ENCODE measurements at regions not wholly inside any gene's neighbourhood (a gene's known extent, or its start where the extent isn't known, plus 50 kb on each side); places are given as distances from the start of the nearest gene placed in this dataset.

DNA sequence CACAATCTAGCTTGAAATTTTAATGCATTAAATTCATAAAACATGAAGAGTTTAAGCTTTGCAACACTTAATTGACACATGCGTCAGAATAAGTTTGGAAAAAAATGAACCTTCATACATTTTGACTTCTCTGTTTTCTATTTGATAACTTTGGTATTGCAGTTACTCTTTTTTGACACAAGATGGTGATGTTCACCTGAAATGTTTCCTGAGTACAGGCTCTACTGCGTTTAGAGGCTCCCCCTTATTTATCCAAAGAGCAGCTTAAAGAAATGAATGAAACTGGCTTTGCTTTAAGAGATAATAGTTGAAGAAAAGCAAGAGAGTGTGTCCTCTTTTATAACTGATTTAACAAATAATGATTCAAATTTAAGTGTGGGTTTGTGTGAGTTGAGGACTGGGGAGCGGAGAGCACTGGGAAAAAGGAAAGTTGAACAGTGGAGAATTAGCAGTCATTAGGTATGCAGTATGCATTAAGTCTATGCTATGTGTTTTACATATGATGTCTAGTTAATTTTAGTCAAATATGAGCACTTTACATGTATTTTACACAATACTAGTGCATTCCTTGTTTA, 180.6 kb upstream of the NUDT6 start:
- no peak for DNase-seq

- DNase-seq: no peak
Observed at GRCh38 chr4:123104310-123105025, 182.1 kb upstream of the NUDT6 start.

DNA sequence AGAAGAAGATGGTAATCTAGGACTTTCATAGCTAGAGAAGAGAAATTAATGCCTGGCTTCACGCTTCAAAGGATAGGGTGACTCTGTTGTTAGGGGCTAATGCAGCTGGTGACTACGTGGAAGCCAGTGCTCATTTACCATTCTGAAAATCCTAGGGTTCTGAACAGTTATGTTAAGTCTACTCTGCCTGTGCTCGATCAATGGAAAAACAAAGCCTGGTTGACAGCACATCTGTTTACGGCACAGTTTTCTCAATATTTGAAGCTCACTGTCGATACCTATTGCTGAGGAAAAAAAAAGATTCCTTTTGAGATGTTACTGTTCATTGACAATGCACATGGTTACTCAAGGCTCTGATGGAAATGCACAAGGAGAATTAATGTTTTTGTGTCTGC, 182.6 kb upstream of the NUDT6 start:
- no peak for DNase-seq

DNA sequence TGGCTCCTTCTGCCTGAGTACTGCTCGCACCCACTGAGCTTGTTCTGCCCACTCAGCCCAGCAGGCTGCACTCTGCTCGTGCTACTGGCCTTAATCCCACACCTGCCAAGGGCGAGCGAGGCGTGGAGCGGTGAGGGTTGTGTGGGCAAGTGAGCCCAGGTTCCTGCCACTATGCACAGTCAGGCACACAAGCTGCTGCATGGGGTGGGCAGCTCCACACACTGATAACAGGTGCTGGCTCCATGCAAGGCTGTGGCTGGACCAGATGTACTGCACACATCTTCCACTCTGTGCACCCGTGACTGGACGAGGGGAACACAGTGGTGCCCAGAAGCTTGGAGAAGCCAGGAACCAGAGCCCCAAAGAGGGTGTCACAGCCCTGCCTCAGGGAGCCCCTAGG, 184.3 kb upstream of the NUDT6 start:
- no peak for DNase-seq

- DNase-seq: no peak
Observed at GRCh38 chr4:123107444-123108252, 185.3 kb upstream of the NUDT6 start.

DNA sequence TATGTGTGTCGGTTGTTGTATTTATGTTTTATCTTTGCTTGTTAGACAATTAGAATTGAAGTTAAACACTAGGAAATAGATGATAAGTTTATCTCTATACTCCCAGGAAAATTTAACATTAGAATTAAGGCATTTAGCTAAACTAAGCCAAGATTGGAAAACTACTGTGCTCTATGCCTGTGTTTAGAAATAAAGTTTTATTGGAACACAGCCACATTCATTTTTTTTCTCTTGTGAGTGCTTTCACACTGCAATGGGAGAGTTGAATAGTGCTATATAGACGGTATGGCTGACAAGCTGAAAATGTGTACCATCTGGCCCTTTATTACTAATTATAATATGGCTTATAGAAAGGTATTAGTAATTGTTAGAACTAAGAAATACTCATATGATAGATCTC, 186.7 kb upstream of the NUDT6 start:
- no peak for DNase-seq

GRCh38 chr4:123110147-123110546, 187.8 kb upstream of the NUDT6 start:
- no peak for DNase-seq

DNA sequence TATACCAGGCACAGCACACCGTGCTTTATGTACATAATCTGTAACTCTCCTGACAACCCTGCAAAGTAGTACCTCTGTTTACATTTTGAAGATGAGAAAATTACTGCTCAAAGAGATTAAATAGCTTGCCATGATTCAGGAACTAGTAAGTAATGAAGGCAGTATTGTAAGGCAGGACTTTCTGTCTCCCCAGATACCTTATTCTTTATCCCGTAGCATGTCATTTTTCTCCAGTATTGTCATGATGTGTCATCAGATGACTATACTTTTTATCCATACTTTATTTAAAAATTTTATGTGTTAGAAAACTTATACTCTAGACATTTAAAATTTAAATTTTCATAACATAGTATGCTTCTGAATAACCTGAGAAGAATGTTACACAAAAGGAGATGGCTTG, 188.3 kb upstream of the NUDT6 start:
- no peak for DNase-seq

GRCh38 chr4:123113155-123113554, 190.8 kb upstream of the NUDT6 start:
- DNase-seq: no peak

GRCh38 chr4:123114084-123114914, 191.9 kb upstream of the NUDT6 start:
- no peak for DNase-seq

DNA sequence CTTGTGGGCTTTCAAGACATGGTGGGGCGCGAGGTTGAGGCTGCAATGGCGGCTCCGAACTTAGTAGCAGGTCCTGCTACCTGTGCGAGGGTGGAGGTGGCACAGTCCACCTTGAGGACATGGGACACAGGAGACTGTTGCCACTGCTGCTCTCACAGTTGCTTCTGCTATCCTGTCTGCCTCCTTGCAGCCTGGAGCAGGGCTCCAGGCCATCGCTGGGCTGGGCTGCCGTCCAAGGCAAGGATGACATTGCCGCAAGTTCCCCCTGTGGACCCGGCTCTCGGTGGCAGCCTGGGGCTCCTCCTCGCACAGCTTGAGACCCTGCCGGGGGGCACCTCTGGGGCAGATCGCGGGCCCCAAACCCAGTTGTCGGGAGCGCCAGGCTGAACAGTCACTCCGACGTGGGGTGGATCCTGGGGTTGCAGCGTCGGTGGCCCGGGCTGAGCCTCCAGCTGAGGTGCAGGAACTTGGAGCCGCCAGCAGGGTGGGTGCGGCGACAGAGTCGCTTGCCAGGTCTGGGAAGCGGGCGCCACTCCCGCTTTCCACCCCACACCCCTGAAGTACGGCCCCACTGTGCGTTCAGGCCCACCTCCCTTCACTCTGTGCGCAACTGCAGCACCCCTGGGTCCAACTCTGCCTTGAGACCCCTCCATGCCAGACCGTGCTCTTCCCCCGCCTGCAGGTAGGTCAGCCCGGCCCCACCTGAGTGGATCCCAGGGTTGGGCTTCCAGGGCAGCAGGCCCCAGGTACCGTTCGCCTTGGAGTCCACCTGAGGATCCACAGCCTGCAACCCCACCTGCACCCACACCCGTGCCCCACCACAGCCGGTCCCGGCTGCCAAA, 192.7 kb upstream of the NUDT6 start:
- no peak for DNase-seq

- DNase-seq: no peak
Observed at GRCh38 chr4:123116412-123116811, 194.0 kb upstream of the NUDT6 start.

DNA sequence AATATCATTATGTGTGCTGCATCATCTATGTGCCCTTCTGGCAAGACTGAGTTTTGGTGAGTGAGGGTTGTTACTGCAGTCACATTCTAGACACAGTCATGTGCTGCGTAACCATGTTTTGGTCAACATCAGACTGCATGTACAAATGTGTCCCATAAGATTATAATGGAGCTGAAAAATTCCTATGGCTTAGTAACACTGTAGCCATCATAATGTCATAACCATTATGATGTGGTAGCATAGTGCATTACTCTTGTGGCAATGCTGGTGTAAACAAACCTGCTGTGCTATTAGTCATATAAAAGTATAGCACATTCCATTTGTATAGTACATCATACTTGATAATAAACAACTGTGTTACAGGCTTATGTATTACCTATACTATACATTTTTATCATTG, 198.1 kb upstream of the NUDT6 start:
- no peak for DNase-seq

- no peak for DNase-seq
Observed at GRCh38 chr4:123121241-123121907, 199.0 kb upstream of the NUDT6 start.

- DNase-seq: no peak
Observed at GRCh38 chr4:123125477-123125876, 203.1 kb upstream of the NUDT6 start.

- no peak for DNase-seq
Observed at GRCh38 chr4:123127218-123127617, 204.8 kb upstream of the NUDT6 start.

DNA sequence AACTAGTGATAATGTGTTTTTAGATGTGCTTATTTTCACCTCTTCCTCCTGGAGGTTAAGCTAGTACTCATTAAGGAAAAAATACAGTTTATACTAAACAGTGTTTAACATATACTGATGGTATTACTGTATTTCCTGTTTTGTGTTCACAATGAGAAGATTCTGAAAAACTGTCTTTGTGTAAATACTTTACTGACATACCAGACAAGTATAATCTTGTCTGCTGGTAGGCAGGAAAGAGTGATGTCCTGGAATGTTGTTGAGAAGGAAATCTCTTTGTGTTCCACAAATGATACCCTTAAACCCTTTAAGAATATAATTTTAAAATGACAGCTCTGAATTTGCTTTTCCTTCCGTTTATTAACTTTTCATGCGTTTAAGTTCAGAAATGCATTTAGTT, 205.5 kb upstream of the NUDT6 start:
- no peak for DNase-seq

GRCh38 chr4:123133397-123134050, 211.1 kb upstream of the NUDT6 start:
- DNase-seq: no peak

GRCh38 chr4:123144616-123145015, 222.2 kb upstream of the NUDT6 start:
- DNase-seq: no peak

DNA sequence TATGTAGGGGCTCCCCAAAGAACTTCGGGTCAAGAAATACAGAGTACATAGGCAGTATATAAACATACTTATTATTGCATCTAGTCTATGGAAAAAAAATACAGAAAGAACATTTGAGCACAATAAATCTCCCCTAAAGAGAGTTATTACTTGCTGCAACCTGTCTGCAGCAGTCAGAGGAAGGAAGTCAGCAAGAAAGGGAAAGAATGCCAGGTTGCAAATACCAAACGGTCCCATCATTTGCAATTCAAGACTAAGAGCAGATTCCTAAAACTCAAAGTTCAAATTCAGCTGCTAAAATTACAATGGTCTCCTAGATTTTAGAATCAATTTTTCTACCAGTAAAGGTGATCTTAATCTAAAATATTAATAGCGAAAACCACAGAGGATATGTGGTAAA, 236.2 kb upstream of the NUDT6 start:
- no peak for DNase-seq

GRCh38 chr4:123159479-123159878, 237.1 kb upstream of the NUDT6 start:
- no peak for DNase-seq

Measured in right kidney (tissue), 1 donor.